ENCODE measurements at regions not wholly inside any gene's neighbourhood (a gene's known extent, or its start where the extent isn't known, plus 50 kb on each side); places are given as distances from the start of the nearest gene placed in this dataset.
"Not testable (repeated sequence)": the region's sequence is repeated elsewhere in the genome, so short reads cannot be mapped to it uniquely, and the experiment has no call there.

- H3K9me3 Mint-ChIP-seq = peaks cover 54% of the 10 kb centered on the region
- not testable (repeated sequence) for DNase-seq; H3K36me3 Mint-ChIP-seq (ENCODE audit: low read depth); H3K4me3 Mint-ChIP-seq; H3K4me1 Mint-ChIP-seq; H3K27me3 Mint-ChIP-seq (ENCODE audit: low read depth, poor library complexity); H3K27ac Mint-ChIP-seq
Measured at GRCh38 chr7:57060506-57060905, 71.7 kb downstream of the ZNF479 start.

GRCh38 chr7:57016341-57016740 is 115.9 kb downstream of the ZNF479 start:
- H3K27ac Mint-ChIP-seq; DNase-seq; H3K36me3 Mint-ChIP-seq (ENCODE audit: low read depth); H3K27me3 Mint-ChIP-seq (ENCODE audit: low read depth, poor library complexity); H3K4me3 Mint-ChIP-seq; H3K4me1 Mint-ChIP-seq; H3K9me3 Mint-ChIP-seq: not testable (repeated sequence)

GRCh38 chr7:57013707-57014106 is 118.5 kb downstream of the ZNF479 start:
- H3K27ac Mint-ChIP-seq; H3K4me3 Mint-ChIP-seq; H3K4me1 Mint-ChIP-seq; DNase-seq; H3K27me3 Mint-ChIP-seq (ENCODE audit: low read depth, poor library complexity); H3K9me3 Mint-ChIP-seq; H3K36me3 Mint-ChIP-seq (ENCODE audit: low read depth): not testable (repeated sequence)

- not testable (repeated sequence) for H3K9me3 Mint-ChIP-seq; H3K4me1 Mint-ChIP-seq; DNase-seq; H3K27me3 Mint-ChIP-seq (ENCODE audit: low read depth, poor library complexity); H3K27ac Mint-ChIP-seq; H3K4me3 Mint-ChIP-seq; H3K36me3 Mint-ChIP-seq (ENCODE audit: low read depth)
Measured at GRCh38 chr7:57012907-57013306, 119.3 kb downstream of the ZNF479 start.

GRCh38 chr7:57009230-57009629 is 123.0 kb downstream of the ZNF479 start:
- H3K4me3 Mint-ChIP-seq; H3K27ac Mint-ChIP-seq; H3K36me3 Mint-ChIP-seq (ENCODE audit: low read depth); H3K9me3 Mint-ChIP-seq; H3K4me1 Mint-ChIP-seq; H3K27me3 Mint-ChIP-seq (ENCODE audit: low read depth, poor library complexity); DNase-seq: not testable (repeated sequence)

- H3K36me3 Mint-ChIP-seq (ENCODE audit: low read depth); H3K27me3 Mint-ChIP-seq (ENCODE audit: low read depth, poor library complexity): not testable (repeated sequence)
Measured at GRCh38 chr7:57005974-57006373, 126.3 kb downstream of the ZNF479 start.

GRCh38 chr7:57003821-57004220 is 128.4 kb downstream of the ZNF479 start:
- peaks cover 14% of the 10 kb centered on the region for H3K9me3 Mint-ChIP-seq
- H3K4me3 Mint-ChIP-seq; H3K27me3 Mint-ChIP-seq (ENCODE audit: low read depth, poor library complexity): not testable (repeated sequence)

More at GRCh38 chr7:57005974-57006373, 126.3 kb downstream of the ZNF479 start:
- H3K9me3 Mint-ChIP-seq, H3K4me3 Mint-ChIP-seq, DNase-seq, H3K27ac Mint-ChIP-seq, H3K4me1 Mint-ChIP-seq: not testable (repeated sequence)

GRCh38 chr7:57001926-57002325 is 130.3 kb downstream of the ZNF479 start:
- not testable (repeated sequence) for H3K36me3 Mint-ChIP-seq (ENCODE audit: low read depth); H3K4me3 Mint-ChIP-seq; H3K27me3 Mint-ChIP-seq (ENCODE audit: low read depth, poor library complexity); H3K4me1 Mint-ChIP-seq; H3K27ac Mint-ChIP-seq; DNase-seq
- H3K9me3 Mint-ChIP-seq = peaks cover 22% of the 10 kb centered on the region

More at GRCh38 chr7:57003821-57004220, 128.4 kb downstream of the ZNF479 start:
- not testable (repeated sequence) for DNase-seq; H3K4me1 Mint-ChIP-seq; H3K27ac Mint-ChIP-seq; H3K36me3 Mint-ChIP-seq (ENCODE audit: low read depth)

GRCh38 chr7:56993779-56994178 is 138.5 kb downstream of the ZNF479 start:
- not testable (repeated sequence) for DNase-seq; H3K27me3 Mint-ChIP-seq (ENCODE audit: low read depth, poor library complexity)

GRCh38 chr7:56957737-56958408 is 174.4 kb downstream of the ZNF479 start:
- H3K9me3 Mint-ChIP-seq; H3K4me3 Mint-ChIP-seq; H3K36me3 Mint-ChIP-seq (ENCODE audit: low read depth); H3K27me3 Mint-ChIP-seq (ENCODE audit: low read depth, poor library complexity); H3K4me1 Mint-ChIP-seq; H3K27ac Mint-ChIP-seq; DNase-seq: not testable (repeated sequence)

More at GRCh38 chr7:56993779-56994178, 138.5 kb downstream of the ZNF479 start:
- not testable (repeated sequence) for H3K36me3 Mint-ChIP-seq (ENCODE audit: low read depth); H3K4me1 Mint-ChIP-seq; H3K4me3 Mint-ChIP-seq; H3K27ac Mint-ChIP-seq
- peaks cover 17% of the 10 kb centered on the region for H3K9me3 Mint-ChIP-seq

- DNase-seq; H3K27ac Mint-ChIP-seq; H3K27me3 Mint-ChIP-seq (ENCODE audit: low read depth, poor library complexity); H3K4me1 Mint-ChIP-seq; H3K4me3 Mint-ChIP-seq; H3K9me3 Mint-ChIP-seq; H3K36me3 Mint-ChIP-seq (ENCODE audit: low read depth): not testable (repeated sequence)
Measured at GRCh38 chr7:56957086-56957485, 175.2 kb downstream of the ZNF479 start.

GRCh38 chr7:56948390-56949379 is 183.6 kb downstream of the ZNF479 start:
- not testable (repeated sequence) for H3K4me3 Mint-ChIP-seq; H3K27ac Mint-ChIP-seq; H3K9me3 Mint-ChIP-seq; DNase-seq; H3K36me3 Mint-ChIP-seq (ENCODE audit: low read depth); H3K4me1 Mint-ChIP-seq; H3K27me3 Mint-ChIP-seq (ENCODE audit: low read depth, poor library complexity)

- DNase-seq; H3K36me3 Mint-ChIP-seq (ENCODE audit: low read depth); H3K27ac Mint-ChIP-seq; H3K9me3 Mint-ChIP-seq; H3K4me3 Mint-ChIP-seq; H3K4me1 Mint-ChIP-seq; H3K27me3 Mint-ChIP-seq (ENCODE audit: low read depth, poor library complexity): not testable (repeated sequence)
Measured at GRCh38 chr7:56940050-56940449, 192.2 kb downstream of the ZNF479 start.

- not testable (repeated sequence) for H3K4me1 Mint-ChIP-seq; DNase-seq; H3K36me3 Mint-ChIP-seq (ENCODE audit: low read depth); H3K27me3 Mint-ChIP-seq (ENCODE audit: low read depth, poor library complexity); H3K4me3 Mint-ChIP-seq; H3K9me3 Mint-ChIP-seq; H3K27ac Mint-ChIP-seq
Measured at GRCh38 chr7:56923892-56924291, 208.3 kb downstream of the ZNF479 start.
